ENCODE measurements at regions not wholly inside any gene's neighbourhood (a gene's known extent, or its start where the extent isn't known, plus 50 kb on each side); places are given as distances from the start of the nearest gene placed in this dataset.

GRCh38 chr2:145689277-145689676, 1169.4 kb upstream of the ZEB2 start:
- no peak overlapping the region for H3K4me3 Mint-ChIP-seq

DNA sequence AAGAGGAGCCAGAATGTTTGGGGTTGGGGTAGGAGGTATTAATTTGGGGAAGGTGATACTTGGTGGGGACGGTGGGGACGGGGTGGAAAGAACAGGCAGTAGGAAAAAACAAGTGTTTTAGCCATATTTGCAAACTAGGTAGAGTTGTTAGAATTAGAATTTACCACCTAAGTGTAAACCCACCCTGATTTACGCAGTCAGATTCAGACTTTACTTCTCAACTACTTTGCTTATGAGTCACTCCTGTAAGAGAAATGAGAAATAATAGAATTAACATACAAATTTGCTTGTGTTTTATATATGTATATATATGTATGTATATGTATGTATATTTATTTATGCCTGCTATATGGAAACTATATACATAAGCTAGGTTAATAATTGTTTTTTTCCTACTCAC, 1168.2 kb upstream of the ZEB2 start:
- Histone ChIP-seq H3K79me2 (replicated peaks; ENCODE audit: insufficient read depth) (no peaks in the 10 kb centered on the region), H3K27ac (ENCODE audit: low read depth) (peak overlapping the region; percentile 69; the same call in 1 of the 2 replicates), H3F3A (replicated peaks; ENCODE audit: low read depth) (no peaks in the 10 kb centered on the region), H3K27me3 (ENCODE audit: insufficient read depth) (no peaks in the 10 kb centered on the region), H3K9me2 (ENCODE audit: insufficient read depth) (peaks cover 6% of the 10 kb centered on the region), H3K4me2 (peak overlapping the region; percentile 13), H4K20me1 (replicated peaks; ENCODE audit: insufficient read depth) (no peaks in the 10 kb centered on the region), H3K4me3 (no peak overlapping the region), H3K4me1 (ENCODE audit: insufficient read depth) (peaks cover 16% of the 10 kb centered on the region), H2AFZ (no peak overlapping the region), H3K36me3 (ENCODE audit: insufficient read depth) (no peaks in the 10 kb centered on the region)
- Mint-ChIP-seq H3K4me3 (no peak overlapping the region), H3K9me3 (no peaks in the 10 kb centered on the region), H3K27me3 (ENCODE audit: insufficient read depth, low read depth, poor library complexity) (no peaks in the 10 kb centered on the region), H3K4me1 (peaks cover 27% of the 10 kb centered on the region), H3K36me3 (ENCODE audit: low read depth) (no peaks in the 10 kb centered on the region), H3K27ac (peak overlapping the region; percentile 94)
- DNase-seq (ENCODE audit: low spot score) (no peak), ATAC-seq (no peak)
- TF ChIP-seq, protein P1, sequence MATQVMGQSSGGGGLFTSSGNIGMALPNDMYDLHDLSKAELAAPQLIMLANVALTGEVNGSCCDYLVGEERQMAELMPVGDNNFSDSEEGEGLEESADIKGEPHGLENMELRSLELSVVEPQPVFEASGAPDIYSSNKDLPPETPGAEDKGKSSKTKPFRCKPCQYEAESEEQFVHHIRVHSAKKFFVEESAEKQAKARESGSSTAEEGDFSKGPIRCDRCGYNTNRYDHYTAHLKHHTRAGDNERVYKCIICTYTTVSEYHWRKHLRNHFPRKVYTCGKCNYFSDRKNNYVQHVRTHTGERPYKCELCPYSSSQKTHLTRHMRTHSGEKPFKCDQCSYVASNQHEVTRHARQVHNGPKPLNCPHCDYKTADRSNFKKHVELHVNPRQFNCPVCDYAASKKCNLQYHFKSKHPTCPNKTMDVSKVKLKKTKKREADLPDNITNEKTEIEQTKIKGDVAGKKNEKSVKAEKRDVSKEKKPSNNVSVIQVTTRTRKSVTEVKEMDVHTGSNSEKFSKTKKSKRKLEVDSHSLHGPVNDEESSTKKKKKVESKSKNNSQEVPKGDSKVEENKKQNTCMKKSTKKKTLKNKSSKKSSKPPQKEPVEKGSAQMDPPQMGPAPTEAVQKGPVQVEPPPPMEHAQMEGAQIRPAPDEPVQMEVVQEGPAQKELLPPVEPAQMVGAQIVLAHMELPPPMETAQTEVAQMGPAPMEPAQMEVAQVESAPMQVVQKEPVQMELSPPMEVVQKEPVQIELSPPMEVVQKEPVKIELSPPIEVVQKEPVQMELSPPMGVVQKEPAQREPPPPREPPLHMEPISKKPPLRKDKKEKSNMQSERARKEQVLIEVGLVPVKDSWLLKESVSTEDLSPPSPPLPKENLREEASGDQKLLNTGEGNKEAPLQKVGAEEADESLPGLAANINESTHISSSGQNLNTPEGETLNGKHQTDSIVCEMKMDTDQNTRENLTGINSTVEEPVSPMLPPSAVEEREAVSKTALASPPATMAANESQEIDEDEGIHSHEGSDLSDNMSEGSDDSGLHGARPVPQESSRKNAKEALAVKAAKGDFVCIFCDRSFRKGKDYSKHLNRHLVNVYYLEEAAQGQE (IDR thresholded peaks at IDR 0.05; ENCODE audit: unreplicated experiment): no peak
- TF ChIP-seq ZNF114 (CRISPR knock-in tag; IDR thresholded peaks at IDR 0.05) (no peak), ZNF331 (CRISPR knock-in tag; IDR thresholded peaks at IDR 0.05; ENCODE audit: low read depth) (no peak), ZNF462 (CRISPR knock-in tag; IDR thresholded peaks at IDR 0.05) (no peak)

More at GRCh38 chr2:145689277-145689676, 1169.4 kb upstream of the ZEB2 start:
- Histone ChIP-seq H3K4me3 (no peak overlapping the region), H3K27ac (ENCODE audit: low read depth) (no peak overlapping the region), H3K4me1 (ENCODE audit: insufficient read depth) (peaks cover 16% of the 10 kb centered on the region), H3K9me2 (ENCODE audit: insufficient read depth) (no peaks in the 10 kb centered on the region), H3F3A (replicated peaks; ENCODE audit: low read depth) (no peaks in the 10 kb centered on the region), H2AFZ (no peak overlapping the region), H3K79me2 (replicated peaks; ENCODE audit: insufficient read depth) (no peaks in the 10 kb centered on the region), H3K27me3 (ENCODE audit: insufficient read depth) (no peaks in the 10 kb centered on the region), H3K36me3 (ENCODE audit: insufficient read depth) (no peaks in the 10 kb centered on the region), H3K4me2 (no peak overlapping the region), H4K20me1 (replicated peaks; ENCODE audit: insufficient read depth) (no peaks in the 10 kb centered on the region)
- TF ChIP-seq, protein P2, sequence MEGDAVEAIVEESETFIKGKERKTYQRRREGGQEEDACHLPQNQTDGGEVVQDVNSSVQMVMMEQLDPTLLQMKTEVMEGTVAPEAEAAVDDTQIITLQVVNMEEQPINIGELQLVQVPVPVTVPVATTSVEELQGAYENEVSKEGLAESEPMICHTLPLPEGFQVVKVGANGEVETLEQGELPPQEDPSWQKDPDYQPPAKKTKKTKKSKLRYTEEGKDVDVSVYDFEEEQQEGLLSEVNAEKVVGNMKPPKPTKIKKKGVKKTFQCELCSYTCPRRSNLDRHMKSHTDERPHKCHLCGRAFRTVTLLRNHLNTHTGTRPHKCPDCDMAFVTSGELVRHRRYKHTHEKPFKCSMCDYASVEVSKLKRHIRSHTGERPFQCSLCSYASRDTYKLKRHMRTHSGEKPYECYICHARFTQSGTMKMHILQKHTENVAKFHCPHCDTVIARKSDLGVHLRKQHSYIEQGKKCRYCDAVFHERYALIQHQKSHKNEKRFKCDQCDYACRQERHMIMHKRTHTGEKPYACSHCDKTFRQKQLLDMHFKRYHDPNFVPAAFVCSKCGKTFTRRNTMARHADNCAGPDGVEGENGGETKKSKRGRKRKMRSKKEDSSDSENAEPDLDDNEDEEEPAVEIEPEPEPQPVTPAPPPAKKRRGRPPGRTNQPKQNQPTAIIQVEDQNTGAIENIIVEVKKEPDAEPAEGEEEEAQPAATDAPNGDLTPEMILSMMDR (conservative IDR thresholded peaks at IDR 0.05; ENCODE audit: low read depth in 2 of 2): no peak
- TF ChIP-seq NANOG (IDR thresholded peaks at IDR 0.05; ENCODE audit: borderline replicate concordance): no peak
- TF ChIP-seq, protein P3, sequence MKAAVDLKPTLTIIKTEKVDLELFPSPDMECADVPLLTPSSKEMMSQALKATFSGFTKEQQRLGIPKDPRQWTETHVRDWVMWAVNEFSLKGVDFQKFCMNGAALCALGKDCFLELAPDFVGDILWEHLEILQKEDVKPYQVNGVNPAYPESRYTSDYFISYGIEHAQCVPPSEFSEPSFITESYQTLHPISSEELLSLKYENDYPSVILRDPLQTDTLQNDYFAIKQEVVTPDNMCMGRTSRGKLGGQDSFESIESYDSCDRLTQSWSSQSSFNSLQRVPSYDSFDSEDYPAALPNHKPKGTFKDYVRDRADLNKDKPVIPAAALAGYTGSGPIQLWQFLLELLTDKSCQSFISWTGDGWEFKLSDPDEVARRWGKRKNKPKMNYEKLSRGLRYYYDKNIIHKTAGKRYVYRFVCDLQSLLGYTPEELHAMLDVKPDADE (IDR thresholded peaks at IDR 0.05): no peak
- TF ChIP-seq STAT1 (IDR thresholded peaks at IDR 0.05; ENCODE audit: unreplicated experiment): no peak
- TF ChIP-seq EZH2phosphoT487 (IDR thresholded peaks at IDR 0.05; ENCODE audit: unreplicated experiment): no peak
- Mint-ChIP-seq H3K36me3 (ENCODE audit: low read depth) (no peaks in the 10 kb centered on the region), H3K4me1 (peaks cover 27% of the 10 kb centered on the region), H3K27ac (no peak overlapping the region), H3K9me3 (no peaks in the 10 kb centered on the region), H3K27me3 (ENCODE audit: insufficient read depth, low read depth, poor library complexity) (no peaks in the 10 kb centered on the region)
- ATAC-seq (no peak), DNase-seq (ENCODE audit: low spot score) (no peak)

Measured in GM23338 (cell line).